Lung (tissue), 11 donors: ENCODE measurements at regions not wholly inside any gene's neighbourhood (a gene's known extent, or its start where the extent isn't known, plus 50 kb on each side); places are given as distances from the start of the nearest gene placed in this dataset.

Source experiments
- ATAC-seq: fragments of 200-7000 bp; cut with Tn5 transposase; one replicate; pipeline ENCODE4 v1.9.1; 2020; ENCODE audit warnings: moderate number of reproducible peaks; ENCODE audit not compliant: insufficient read depth, low FRiP score
- DNase-seq, 3 donors: peaks; one replicate each; pipeline ENCODE4 v3.0.0-alpha.2; 2013 to 2017
- H3K27ac ChIP-seq, 2 donors: one replicate each; pipeline ENCODE4 v1.5.1; 2013; ENCODE audit warnings: mild to moderate bottlenecking in 2 of 2, moderate library complexity in 2 of 2, control low read depth in 1 of 2, inconsistent platforms in 1 of 2, low read depth in 1 of 2, low read length in 1 of 2
- H3K27me3 ChIP-seq, 3 donors: one replicate each; pipeline ENCODE4 v1.5.1; 2013; ENCODE audit warnings: low read length in 2 of 3; ENCODE audit not compliant: control insufficient read depth in 3 of 3, insufficient read depth in 3 of 3
- H3K36me3 ChIP-seq, 4 donors: one replicate each; pipeline ENCODE4 v1.5.1; 2013; ENCODE audit warnings: low read length in 4 of 4, mild to moderate bottlenecking in 1 of 4, moderate library complexity in 1 of 4; ENCODE audit not compliant: control insufficient read depth in 4 of 4, insufficient read depth in 4 of 4
- H3K4me1 ChIP-seq, 5 donors: one replicate each; pipeline ENCODE4 v1.5.1; 2013; ENCODE audit warnings: low read length in 5 of 5, mild to moderate bottlenecking in 2 of 5, moderate library complexity in 1 of 5; ENCODE audit not compliant: control insufficient read depth in 5 of 5, insufficient read depth in 5 of 5
- H3K4me3 ChIP-seq: one replicate; pipeline ENCODE4 v1.5.1; 2013; ENCODE audit warnings: mild to moderate bottlenecking, control low read depth, moderate library complexity
- H3K9ac ChIP-seq, 2 donors: one replicate each; pipeline ENCODE4 v1.5.1; 2013; ENCODE audit warnings: low read length in 2 of 2, control low read depth in 1 of 2; ENCODE audit not compliant: insufficient read depth in 1 of 2
- H3K9me3 ChIP-seq, 4 donors: one replicate each; pipeline ENCODE4 v1.5.1; 2013; ENCODE audit warnings: low read length in 3 of 4, mild to moderate bottlenecking in 1 of 4, moderate library complexity in 1 of 4; ENCODE audit not compliant: control insufficient read depth in 4 of 4, insufficient read depth in 3 of 4
- WGBS, 2 donors: extraction: QIAGEN DNeasy Blood & Tissue Kit; methylation state at CpG; one replicate each; pipeline ENCODE4 v1.1.7; 2013; 5-methylcytosine and 5-hydroxymethylcytosine counted together
- TF ChIP-seq, protein P1 (sequence below): IDR thresholded peaks from 2 replicates; pipeline ENCODE4 v1.5.1; 2012; ENCODE audit warnings: mild to moderate bottlenecking; ENCODE audit errors: control extremely low read depth, extremely low read depth
- donor health status: control.
- donor health status: control.
- donor health status: Bipolar disorder and iron deficiency.
- donor health status: healthy.
- donor health status: DM: yes; HTN: yes; CAD: no.

DNA sequence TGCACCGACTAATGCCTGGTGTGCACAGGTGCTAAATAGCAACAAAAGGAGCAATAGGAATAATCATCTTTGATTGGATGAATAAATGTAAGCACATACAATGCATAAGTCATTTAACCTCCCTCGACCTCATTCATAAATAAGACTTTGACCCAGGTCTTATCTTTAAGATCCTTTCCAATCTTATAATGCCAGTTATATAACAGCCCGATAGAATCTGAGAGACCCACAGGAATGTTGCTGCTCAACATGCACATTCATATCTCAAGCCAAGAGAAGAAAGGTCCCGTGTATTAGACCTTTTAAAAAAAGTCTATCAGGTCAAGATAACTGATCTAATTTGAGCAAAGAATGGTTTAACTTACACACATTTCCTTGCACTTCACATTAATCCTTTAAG is 146.8 kb upstream of the SOX9 start:
- Histone ChIP-seq H3K9me3 (peaks cover 0 to 5% (median 0%) of the 10 kb centered on the region in 4 donors), H3K27me3 (no peaks in the 10 kb centered on the region), H3K27ac (no peak overlapping the region), H3K9ac (no peak overlapping the region), H3K4me3 (no peak overlapping the region), H3K36me3 (no peaks in the 10 kb centered on the region), H3K4me1 (peaks cover 0 to 10% (median 0%) of the 10 kb centered on the region in 5 donors)
- DNase-seq (no peak), ATAC-seq (no peak)
- TF ChIP-seq, protein P1, sequence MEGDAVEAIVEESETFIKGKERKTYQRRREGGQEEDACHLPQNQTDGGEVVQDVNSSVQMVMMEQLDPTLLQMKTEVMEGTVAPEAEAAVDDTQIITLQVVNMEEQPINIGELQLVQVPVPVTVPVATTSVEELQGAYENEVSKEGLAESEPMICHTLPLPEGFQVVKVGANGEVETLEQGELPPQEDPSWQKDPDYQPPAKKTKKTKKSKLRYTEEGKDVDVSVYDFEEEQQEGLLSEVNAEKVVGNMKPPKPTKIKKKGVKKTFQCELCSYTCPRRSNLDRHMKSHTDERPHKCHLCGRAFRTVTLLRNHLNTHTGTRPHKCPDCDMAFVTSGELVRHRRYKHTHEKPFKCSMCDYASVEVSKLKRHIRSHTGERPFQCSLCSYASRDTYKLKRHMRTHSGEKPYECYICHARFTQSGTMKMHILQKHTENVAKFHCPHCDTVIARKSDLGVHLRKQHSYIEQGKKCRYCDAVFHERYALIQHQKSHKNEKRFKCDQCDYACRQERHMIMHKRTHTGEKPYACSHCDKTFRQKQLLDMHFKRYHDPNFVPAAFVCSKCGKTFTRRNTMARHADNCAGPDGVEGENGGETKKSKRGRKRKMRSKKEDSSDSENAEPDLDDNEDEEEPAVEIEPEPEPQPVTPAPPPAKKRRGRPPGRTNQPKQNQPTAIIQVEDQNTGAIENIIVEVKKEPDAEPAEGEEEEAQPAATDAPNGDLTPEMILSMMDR: no peak
- 75 to 84% methylated on average over 4 of the region's 4 CpGs for WGBS, 2 donors

DNA sequence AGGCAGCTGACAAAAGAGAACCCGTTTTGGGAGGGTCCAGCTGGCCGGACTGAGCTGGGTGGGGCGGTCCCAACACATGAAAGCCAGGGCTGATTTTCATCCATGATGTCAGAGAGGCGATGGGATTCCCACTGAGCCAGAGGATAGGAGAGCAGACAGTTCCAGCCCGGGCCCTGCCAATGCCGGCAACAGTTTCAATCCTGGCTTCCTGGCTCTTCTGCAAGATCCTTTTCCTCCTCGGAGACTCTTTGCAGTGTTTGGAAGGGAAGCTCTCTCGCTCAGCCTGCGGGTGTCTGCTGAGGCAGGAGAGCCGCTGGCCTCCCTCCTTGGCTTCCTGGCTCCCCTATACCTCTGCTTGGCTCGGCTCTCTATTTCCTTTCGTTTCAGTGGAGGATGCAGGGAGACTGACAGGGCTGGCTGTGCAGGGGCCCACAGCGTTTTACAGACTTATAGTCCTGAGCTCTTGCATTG is 145.5 kb upstream of the SOX9 start:
- DNase-seq (peak; percentile 38 to 73 (median 56)), ATAC-seq (peak; percentile 49)
- H3K9me3 ChIP-seq: peaks cover 0 to 6% (median 0%) of the 10 kb centered on the region in 4 donors
- no peak overlapping the region for H3K4me3 ChIP-seq
- no peaks in the 10 kb centered on the region for H3K27me3 ChIP-seq
- H3K9ac ChIP-seq: peak overlapping the region in 1 of 2 donors; percentile 47
- H3K27ac ChIP-seq: peak overlapping the region; percentile 30 to 58
- H3K36me3 ChIP-seq: no peaks in the 10 kb centered on the region
- WGBS, 2 donors: 32 to 33% methylated on average over 13 of the region's 13 CpGs
- TF ChIP-seq, protein P1: no peak
- peaks cover 0 to 10% (median 0%) of the 10 kb centered on the region in 5 donors for H3K4me1 ChIP-seq

DNA sequence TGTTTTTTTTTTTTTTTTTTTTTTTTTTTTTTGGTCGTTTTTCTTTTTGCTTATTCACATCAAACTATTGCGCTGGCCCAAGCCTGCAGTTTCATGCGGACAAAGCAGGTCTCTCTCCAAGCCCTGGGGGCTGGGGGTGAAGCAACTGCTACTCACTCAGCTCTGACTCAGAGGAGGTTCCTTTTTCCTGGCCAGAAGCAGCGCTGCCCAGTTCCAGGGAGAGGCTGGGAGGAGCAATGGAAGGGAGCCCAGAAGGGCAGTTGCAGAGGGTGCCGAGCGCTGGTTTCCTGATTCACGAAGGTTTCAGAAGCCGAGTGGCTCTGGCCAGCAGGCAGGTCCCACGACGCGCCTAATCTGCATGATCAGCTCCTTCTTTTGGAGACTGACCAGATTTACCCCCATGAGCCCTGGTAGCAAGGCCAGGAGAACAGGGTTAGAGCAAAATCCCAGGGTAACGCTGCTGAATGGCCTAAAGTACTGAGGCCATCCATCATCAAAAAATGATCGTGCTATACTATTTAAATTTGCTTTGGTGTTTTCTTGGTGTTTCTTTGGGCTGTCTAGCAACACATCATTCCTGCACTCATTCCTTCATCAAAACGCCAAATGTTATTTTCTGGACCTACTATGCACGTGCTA is 144.7 kb upstream of the SOX9 start:
- 61 to 64% methylated on average over 15 of the region's 15 CpGs for WGBS, 2 donors
- ATAC-seq (peak; percentile 84), DNase-seq (peak; percentile 42 to 91 (median 76))
- TF ChIP-seq, protein P1: no peak
- no peak overlapping the region for H3K27ac ChIP-seq
- peaks cover 0 to 6% (median 0%) of the 10 kb centered on the region in 4 donors for H3K9me3 ChIP-seq
- no peaks in the 10 kb centered on the region for H3K36me3 ChIP-seq
- no peak overlapping the region for H3K9ac ChIP-seq
- no peaks in the 10 kb centered on the region for H3K27me3 ChIP-seq
- no peak overlapping the region for H3K4me3 ChIP-seq
- H3K4me1 ChIP-seq: peaks cover 0 to 10% (median 0%) of the 10 kb centered on the region in 5 donors
